ENCODE measurements at regions not wholly inside any gene's neighbourhood (a gene's known extent, or its start where the extent isn't known, plus 50 kb on each side); places are given as distances from the start of the nearest gene placed in this dataset.

DNA sequence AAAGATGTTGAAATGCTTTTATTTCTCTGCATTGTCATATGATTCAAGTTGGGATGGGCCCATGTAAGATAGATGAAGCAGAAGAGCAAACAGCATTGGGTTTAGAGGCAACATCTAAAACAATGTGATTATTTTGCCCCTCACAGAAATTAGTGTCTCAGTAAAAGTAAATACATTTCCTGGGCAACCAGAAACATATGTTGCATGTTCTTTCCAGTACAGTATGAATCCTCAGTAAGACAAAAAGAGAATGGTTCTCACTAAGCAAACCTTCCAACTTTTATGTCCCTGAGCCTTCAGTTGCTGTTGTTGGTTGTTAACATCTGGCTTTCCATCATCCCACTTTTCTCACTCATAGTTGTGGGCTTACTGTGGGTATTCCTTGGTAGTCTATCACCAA is 222.5 kb upstream of the PRPS1L1 start:
- no peaks in the 10 kb centered on the region for H3K9me3 ChIP-seq (ENCODE audit: low read length)
- H3K36me3 ChIP-seq (ENCODE audit: insufficient read depth, low read length), result no peaks in the 10 kb centered on the region
- ChIA-PET POLR2A (no interaction called here), CTCF (ENCODE audit: unreplicated experiment) (no interaction called here)
- no peak overlapping the region for H3K27ac ChIP-seq (ENCODE audit: low read depth, low read length, poor library complexity, severe bottlenecking)
- TF ChIP-seq EZH2phosphoT487 (IDR thresholded peaks at IDR 0.05; ENCODE audit: borderline replicate concordance, low read depth, low read length), result no peak
- TF ChIP-seq, protein P1, sequence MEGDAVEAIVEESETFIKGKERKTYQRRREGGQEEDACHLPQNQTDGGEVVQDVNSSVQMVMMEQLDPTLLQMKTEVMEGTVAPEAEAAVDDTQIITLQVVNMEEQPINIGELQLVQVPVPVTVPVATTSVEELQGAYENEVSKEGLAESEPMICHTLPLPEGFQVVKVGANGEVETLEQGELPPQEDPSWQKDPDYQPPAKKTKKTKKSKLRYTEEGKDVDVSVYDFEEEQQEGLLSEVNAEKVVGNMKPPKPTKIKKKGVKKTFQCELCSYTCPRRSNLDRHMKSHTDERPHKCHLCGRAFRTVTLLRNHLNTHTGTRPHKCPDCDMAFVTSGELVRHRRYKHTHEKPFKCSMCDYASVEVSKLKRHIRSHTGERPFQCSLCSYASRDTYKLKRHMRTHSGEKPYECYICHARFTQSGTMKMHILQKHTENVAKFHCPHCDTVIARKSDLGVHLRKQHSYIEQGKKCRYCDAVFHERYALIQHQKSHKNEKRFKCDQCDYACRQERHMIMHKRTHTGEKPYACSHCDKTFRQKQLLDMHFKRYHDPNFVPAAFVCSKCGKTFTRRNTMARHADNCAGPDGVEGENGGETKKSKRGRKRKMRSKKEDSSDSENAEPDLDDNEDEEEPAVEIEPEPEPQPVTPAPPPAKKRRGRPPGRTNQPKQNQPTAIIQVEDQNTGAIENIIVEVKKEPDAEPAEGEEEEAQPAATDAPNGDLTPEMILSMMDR (conservative IDR thresholded peaks at IDR 0.05; ENCODE audit: low read length), result no peak
- no peaks in the 10 kb centered on the region for H3K79me2 ChIP-seq (ENCODE audit: insufficient read depth, low read depth, low read length)
- no peak overlapping the region for H3K4me3 ChIP-seq (ENCODE audit: low read depth, low read length, poor library complexity, severe bottlenecking)
- H3K4me1 ChIP-seq (ENCODE audit: insufficient read depth, low read length, poor library complexity, severe bottlenecking), result no peaks in the 10 kb centered on the region
- H4K20me1 ChIP-seq (ENCODE audit: insufficient read depth, low read length), result no peaks in the 10 kb centered on the region
- DNase-seq (ENCODE audit: low spot score), result no peak
- no TSS peak for BruUV-seq (replicated peaks)
- no peak overlapping the region for H3K4me2 ChIP-seq (ENCODE audit: low read length)
- intact Hi-C loops (cut with micrococcal nuclease; ENCODE audit: unreplicated experiment), result no loop called here
- H3K9me2 ChIP-seq (ENCODE audit: insufficient read depth, low read length), result no peaks in the 10 kb centered on the region
- no peak overlapping the region for H2AFZ ChIP-seq (ENCODE audit: low read length)

DNA sequence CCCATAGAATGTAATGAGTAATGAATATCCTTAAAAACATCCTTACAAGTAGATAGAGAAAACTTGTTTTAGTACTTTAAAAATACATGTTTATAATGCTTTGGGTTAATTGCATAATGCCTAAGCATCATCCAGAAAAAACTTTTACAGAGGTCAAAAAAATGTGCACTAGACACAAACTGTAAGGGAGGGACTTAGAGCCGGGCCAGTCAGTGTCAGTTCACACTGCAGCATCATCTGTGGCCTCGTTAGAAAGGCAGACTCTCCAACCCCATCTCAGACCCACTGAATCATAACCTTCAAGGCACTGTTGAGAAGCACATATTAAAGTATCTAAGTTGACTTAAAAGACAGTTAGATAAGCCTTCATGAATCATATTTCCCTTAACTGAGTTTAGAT is 230.1 kb upstream of the PRPS1L1 start:
- ChIA-PET POLR2A (no interaction called here), CTCF (ENCODE audit: unreplicated experiment) (no interaction called here)
- TF ChIP-seq, protein P1 (conservative IDR thresholded peaks at IDR 0.05; ENCODE audit: low read length), result no peak
- Histone ChIP-seq H3K79me2 (ENCODE audit: insufficient read depth, low read depth, low read length) (no peaks in the 10 kb centered on the region), H4K20me1 (ENCODE audit: insufficient read depth, low read length) (no peaks in the 10 kb centered on the region), H3K4me3 (ENCODE audit: low read depth, low read length, poor library complexity, severe bottlenecking) (no peak overlapping the region), H3K4me2 (ENCODE audit: low read length) (no peak overlapping the region), H3K9me3 (ENCODE audit: low read length) (peaks cover 10% of the 10 kb centered on the region; the same call in 1 of the 2 replicates), H3K4me1 (ENCODE audit: insufficient read depth, low read length, poor library complexity, severe bottlenecking) (no peaks in the 10 kb centered on the region), H3K9me2 (ENCODE audit: insufficient read depth, low read length) (no peaks in the 10 kb centered on the region), H3K27ac (ENCODE audit: low read depth, low read length, poor library complexity, severe bottlenecking) (no peak overlapping the region), H2AFZ (ENCODE audit: low read length) (no peak overlapping the region), H3K36me3 (ENCODE audit: insufficient read depth, low read length) (no peaks in the 10 kb centered on the region)
- no peak for DNase-seq (ENCODE audit: low spot score)
- BruUV-seq (replicated peaks), result no TSS peak
- intact Hi-C loops (cut with micrococcal nuclease; ENCODE audit: unreplicated experiment), result no loop called here

DNA sequence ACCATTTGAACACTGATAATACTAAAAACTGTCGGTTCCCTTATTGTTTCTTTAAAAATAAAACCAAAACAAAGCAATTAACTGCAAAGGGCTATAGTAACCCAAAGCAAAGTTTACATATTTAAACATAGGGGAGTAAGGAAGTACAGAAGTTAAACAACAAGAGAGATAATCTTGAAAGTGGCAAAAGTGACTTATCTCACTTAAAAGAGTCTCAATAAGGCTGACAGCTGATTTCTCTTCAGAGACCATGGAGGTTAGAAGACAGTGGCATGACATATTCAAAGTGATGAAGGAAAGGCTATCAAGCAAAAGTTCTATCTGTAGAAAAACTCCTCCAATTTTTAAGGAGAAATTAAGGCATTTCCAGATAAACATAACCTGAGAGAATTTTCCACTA is 233.5 kb upstream of the HDAC9 start:
- Histone ChIP-seq H3K9me2 (ENCODE audit: insufficient read depth, low read length) (no peaks in the 10 kb centered on the region), H3K4me3 (ENCODE audit: low read depth, low read length, poor library complexity, severe bottlenecking) (no peak overlapping the region), H3K27ac (ENCODE audit: low read depth, low read length, poor library complexity, severe bottlenecking) (no peak overlapping the region), H3K4me1 (ENCODE audit: insufficient read depth, low read length, poor library complexity, severe bottlenecking) (no peaks in the 10 kb centered on the region), H3K9me3 (ENCODE audit: low read length) (peaks cover 10% of the 10 kb centered on the region; the same call in 1 of the 2 replicates), H4K20me1 (ENCODE audit: insufficient read depth, low read length) (no peaks in the 10 kb centered on the region), H2AFZ (ENCODE audit: low read length) (no peak overlapping the region), H3K36me3 (ENCODE audit: insufficient read depth, low read length) (no peaks in the 10 kb centered on the region), H3K4me2 (ENCODE audit: low read length) (no peak overlapping the region), H3K79me2 (ENCODE audit: insufficient read depth, low read depth, low read length) (no peaks in the 10 kb centered on the region)
- no TSS peak for BruUV-seq (replicated peaks)
- intact Hi-C loops (cut with micrococcal nuclease; ENCODE audit: unreplicated experiment), result no loop called here
- ChIA-PET POLR2A (interaction anchor here (1.3 kb wide), 1 partner anchor 19 kb away, joined by 3 read pairs; no protein-coding TSS in a partner anchor), CTCF (ENCODE audit: unreplicated experiment) (no interaction called here)
- no peak for DNase-seq (ENCODE audit: low spot score)
- no peak for TF ChIP-seq EZH2phosphoT487 (IDR thresholded peaks at IDR 0.05; ENCODE audit: borderline replicate concordance, low read depth, low read length)
- TF ChIP-seq, protein P1 (conservative IDR thresholded peaks at IDR 0.05; ENCODE audit: low read length), result no peak
